Adrenal gland (tissue), 5 donors: ENCODE measurements at regions not wholly inside any gene's neighbourhood (a gene's known extent, or its start where the extent isn't known, plus 50 kb on each side); places are given as distances from the start of the nearest gene placed in this dataset.

ENCODE experiments used
- CTCF ChIP-seq, 6 experiments: fragments of 450-650 bp in 4 of 6; fragments of 200-600 bp in 2 of 6; sonication (generic) in 1 of 6; IDR thresholded peaks; 1 replicate in 5 of 6; 2 replicates in 1 of 6; pipeline versions ENCODE4 v1.5.1 to v1.8.0; 2016 to 2021; ENCODE audit warnings: antibody characterized with exemption in 6 of 6, mild to moderate bottlenecking in 2 of 6, moderate library complexity in 1 of 6
- POLR2A ChIP-seq, 2 donors: fragments of 450-650 bp; IDR thresholded peaks; one replicate each; pipeline ENCODE4 v1.6.1; 2017; ENCODE audit warnings: antibody characterized with exemption in 2 of 2, mild to moderate bottlenecking in 2 of 2, moderate library complexity in 1 of 2
- donor health status: DM: no; HTN: no; CAD: no.

GRCh38 chr10:56881218-56881617, 520.2 kb upstream of the ZWINT start:
- no peak for TF ChIP-seq POLR2A (IDR thresholded peaks at IDR 0.05)
- no peak for TF ChIP-seq CTCF (IDR thresholded peaks at IDR 0.05)
